Osteoblast (primary cell): ENCODE measurements at regions not wholly inside any gene's neighbourhood (a gene's known extent, or its start where the extent isn't known, plus 50 kb on each side); places are given as distances from the start of the nearest gene placed in this dataset.

Source experiments
- DNase-seq: peaks from one replicate; pipeline ENCODE4 v3.0.0; 2011; ENCODE audit warnings: low spot score, mixed read lengths; ENCODE audit not compliant: insufficient read length; ENCODE audit errors: missing footprints
- H2AFZ ChIP-seq: 2 replicates; pipeline ENCODE4 v1.6.0; 2011; ENCODE audit warnings: mild to moderate bottlenecking, low read length
- H3K27ac ChIP-seq: 2 replicates; pipeline ENCODE4 v1.5.1; 2011; ENCODE audit warnings: mild to moderate bottlenecking, low read depth, low read length, moderate library complexity
- H3K27me3 ChIP-seq: 2 replicates; pipeline ENCODE4 v1.6.0; 2012; ENCODE audit warnings: mild to moderate bottlenecking, control low read depth, inconsistent platforms, low read length, moderate library complexity; ENCODE audit not compliant: insufficient read depth
- H3K36me3 ChIP-seq: 2 replicates; pipeline ENCODE4 v1.5.1; 2011; ENCODE audit warnings: mild to moderate bottlenecking, low read length, control low read depth, moderate library complexity; ENCODE audit not compliant: insufficient read depth
- H3K4me1 ChIP-seq: 2 replicates; pipeline ENCODE4 v1.5.1; 2011; ENCODE audit warnings: mild to moderate bottlenecking, low read length, control low read depth, moderate library complexity; ENCODE audit not compliant: insufficient read depth
- H3K4me2 ChIP-seq: 2 replicates; pipeline ENCODE4 v1.6.0; 2011; ENCODE audit warnings: mild to moderate bottlenecking, low read length; ENCODE audit not compliant: insufficient read depth
- H3K4me3 ChIP-seq: fragments of 200-600 bp; sonication (generic); 3 replicates; pipeline ENCODE4 v1.5.1; 2012; ENCODE audit warnings: mild to moderate bottlenecking, low read length, inconsistent platforms; ENCODE audit not compliant: insufficient read depth
- H3K79me2 ChIP-seq: 2 replicates; pipeline ENCODE4 v1.6.0; 2012; ENCODE audit warnings: mild to moderate bottlenecking, low read length, control low read depth, inconsistent platforms; ENCODE audit not compliant: insufficient read depth
- H3K9me3 ChIP-seq: 2 replicates; pipeline ENCODE4 v1.5.1; 2011; ENCODE audit warnings: low read depth, low read length, control low read depth
- H4K20me1 ChIP-seq: 2 replicates; pipeline ENCODE4 v1.6.0; 2012; ENCODE audit warnings: mild to moderate bottlenecking, low read length, control low read depth; ENCODE audit not compliant: insufficient read depth
- TF ChIP-seq, protein P1 (sequence below): IDR thresholded peaks from 2 replicates; pipeline ENCODE4 v1.5.1; 2011; ENCODE audit warnings: mild to moderate bottlenecking, low read depth, low read length, moderate library complexity; ENCODE audit errors: extremely low read depth

- Histone ChIP-seq H3K4me1 (no peaks in the 10 kb centered on the region), H2AFZ (no peak overlapping the region), H3K27ac (no peak overlapping the region), H3K27me3 (no peaks in the 10 kb centered on the region), H3K9me3 (no peaks in the 10 kb centered on the region), H3K4me3 (no peak overlapping the region), H3K36me3 (no peaks in the 10 kb centered on the region), H4K20me1 (no peaks in the 10 kb centered on the region), H3K4me2 (no peak overlapping the region), H3K79me2 (no peaks in the 10 kb centered on the region)
- DNase-seq: no peak
- TF ChIP-seq, protein P1, sequence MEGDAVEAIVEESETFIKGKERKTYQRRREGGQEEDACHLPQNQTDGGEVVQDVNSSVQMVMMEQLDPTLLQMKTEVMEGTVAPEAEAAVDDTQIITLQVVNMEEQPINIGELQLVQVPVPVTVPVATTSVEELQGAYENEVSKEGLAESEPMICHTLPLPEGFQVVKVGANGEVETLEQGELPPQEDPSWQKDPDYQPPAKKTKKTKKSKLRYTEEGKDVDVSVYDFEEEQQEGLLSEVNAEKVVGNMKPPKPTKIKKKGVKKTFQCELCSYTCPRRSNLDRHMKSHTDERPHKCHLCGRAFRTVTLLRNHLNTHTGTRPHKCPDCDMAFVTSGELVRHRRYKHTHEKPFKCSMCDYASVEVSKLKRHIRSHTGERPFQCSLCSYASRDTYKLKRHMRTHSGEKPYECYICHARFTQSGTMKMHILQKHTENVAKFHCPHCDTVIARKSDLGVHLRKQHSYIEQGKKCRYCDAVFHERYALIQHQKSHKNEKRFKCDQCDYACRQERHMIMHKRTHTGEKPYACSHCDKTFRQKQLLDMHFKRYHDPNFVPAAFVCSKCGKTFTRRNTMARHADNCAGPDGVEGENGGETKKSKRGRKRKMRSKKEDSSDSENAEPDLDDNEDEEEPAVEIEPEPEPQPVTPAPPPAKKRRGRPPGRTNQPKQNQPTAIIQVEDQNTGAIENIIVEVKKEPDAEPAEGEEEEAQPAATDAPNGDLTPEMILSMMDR: no peak
These were observed 1336.9 kb downstream of the XPNPEP1 start for GRCh38 chr10:108586424-108586823.

GRCh38 chr10:108583877-108584276, 1339.4 kb downstream of the XPNPEP1 start:
- Histone ChIP-seq H3K4me3 (no peak overlapping the region), H3K27me3 (no peaks in the 10 kb centered on the region), H3K4me1 (no peaks in the 10 kb centered on the region), H3K79me2 (no peaks in the 10 kb centered on the region), H3K27ac (no peak overlapping the region), H3K4me2 (no peak overlapping the region), H2AFZ (no peak overlapping the region), H3K36me3 (no peaks in the 10 kb centered on the region), H4K20me1 (no peaks in the 10 kb centered on the region), H3K9me3 (no peaks in the 10 kb centered on the region)
- no peak for DNase-seq
- TF ChIP-seq, protein P1: no peak

GRCh38 chr10:108582888-108583287, 1340.4 kb downstream of the XPNPEP1 start:
- DNase-seq: no peak
- Histone ChIP-seq H2AFZ (no peak overlapping the region), H3K9me3 (no peaks in the 10 kb centered on the region), H3K79me2 (no peaks in the 10 kb centered on the region), H3K27me3 (no peaks in the 10 kb centered on the region), H4K20me1 (no peaks in the 10 kb centered on the region), H3K4me3 (no peak overlapping the region), H3K4me2 (no peak overlapping the region), H3K36me3 (no peaks in the 10 kb centered on the region), H3K4me1 (no peaks in the 10 kb centered on the region), H3K27ac (no peak overlapping the region)
- TF ChIP-seq, protein P1: no peak

- no peaks in the 10 kb centered on the region for H3K4me1 ChIP-seq
- H3K27ac ChIP-seq: no peak overlapping the region
- H3K79me2 ChIP-seq: no peaks in the 10 kb centered on the region
- H2AFZ ChIP-seq: no peak overlapping the region
- H3K4me3 ChIP-seq: no peak overlapping the region
- no peak for DNase-seq
- no peak overlapping the region for H3K4me2 ChIP-seq
- TF ChIP-seq, protein P1: no peak
- no peaks in the 10 kb centered on the region for H3K36me3 ChIP-seq
- H3K9me3 ChIP-seq: no peaks in the 10 kb centered on the region
- no peaks in the 10 kb centered on the region for H3K27me3 ChIP-seq
- H4K20me1 ChIP-seq: no peaks in the 10 kb centered on the region
These were observed 1340.9 kb downstream of the XPNPEP1 start for GRCh38 chr10:108582387-108582786.
